GM19372 (cell line): ENCODE measurements at regions not wholly inside any gene's neighbourhood (a gene's known extent, or its start where the extent isn't known, plus 50 kb on each side); places are given as distances from the start of the nearest gene placed in this dataset.
A peak's percentile ranks its signal among the peaks of the same experiment; 100 is the strongest.
"Not testable (repeated sequence)": the region's sequence is repeated elsewhere in the genome, so short reads cannot be mapped to it uniquely, and the experiment has no call there.

Source experiments
- ATAC-seq: cut with Tn5 transposase; IDR thresholded peaks from one replicate; pipeline ENCODE4 v1.9.1; 2021; ENCODE audit warnings: mild to moderate bottlenecking, low read depth, moderate library complexity; ENCODE audit not compliant: unreplicated experiment

DNA sequence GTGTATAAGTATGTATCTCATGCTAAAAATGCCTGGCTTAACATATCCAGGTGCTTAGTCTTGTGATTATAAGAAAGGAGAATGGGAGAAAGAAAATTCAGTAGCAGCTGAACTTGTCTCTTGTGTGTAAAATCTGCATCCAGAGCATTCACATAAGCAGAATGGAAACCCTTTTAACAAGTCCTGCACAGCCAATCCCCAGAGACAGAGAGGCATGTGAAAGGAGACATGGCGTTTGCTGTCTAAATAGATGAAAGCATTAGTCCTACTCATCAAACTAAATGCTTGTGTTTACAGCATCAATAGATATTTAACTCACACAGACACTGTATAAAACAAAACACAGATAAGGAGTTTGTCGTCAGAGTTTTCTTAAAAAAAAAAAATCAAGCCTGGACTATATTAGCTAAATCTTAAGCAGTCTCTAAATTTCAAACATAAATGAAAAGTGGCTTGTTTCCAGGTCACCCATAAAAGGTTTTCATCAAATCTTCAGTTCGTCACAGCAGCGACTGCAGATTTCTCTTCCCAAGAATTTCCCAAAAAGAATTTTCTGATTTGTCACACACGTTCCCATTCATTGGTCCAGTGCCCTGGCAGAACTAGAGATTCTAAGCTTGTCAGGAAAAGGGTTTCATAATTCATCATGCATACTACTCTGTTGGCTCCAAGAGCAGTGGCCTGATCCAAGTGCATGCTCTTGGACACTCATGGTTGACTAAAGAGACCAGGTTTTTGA lies 249.2 kb downstream of the BTG1 start:
- ATAC-seq, result no peak

DNA sequence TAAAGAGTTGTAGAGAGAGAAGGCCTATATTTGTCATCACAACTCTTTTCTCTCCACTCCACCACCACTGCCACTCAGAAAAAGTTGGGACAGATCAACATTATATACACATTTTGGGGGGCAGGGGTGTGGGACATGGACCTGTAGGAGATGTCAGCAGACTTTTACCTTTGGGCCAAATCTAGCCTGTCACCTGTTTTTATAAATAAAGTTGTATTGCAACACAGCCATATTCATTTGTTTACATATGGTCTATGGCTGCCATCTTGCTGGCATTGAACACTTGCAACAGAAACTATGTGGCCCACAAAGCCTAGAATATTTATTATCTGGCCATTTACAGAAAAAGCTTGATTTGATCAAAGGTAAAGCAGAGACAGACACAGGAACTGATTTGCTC lies 250.7 kb downstream of the BTG1 start:
- no peak for ATAC-seq

DNA sequence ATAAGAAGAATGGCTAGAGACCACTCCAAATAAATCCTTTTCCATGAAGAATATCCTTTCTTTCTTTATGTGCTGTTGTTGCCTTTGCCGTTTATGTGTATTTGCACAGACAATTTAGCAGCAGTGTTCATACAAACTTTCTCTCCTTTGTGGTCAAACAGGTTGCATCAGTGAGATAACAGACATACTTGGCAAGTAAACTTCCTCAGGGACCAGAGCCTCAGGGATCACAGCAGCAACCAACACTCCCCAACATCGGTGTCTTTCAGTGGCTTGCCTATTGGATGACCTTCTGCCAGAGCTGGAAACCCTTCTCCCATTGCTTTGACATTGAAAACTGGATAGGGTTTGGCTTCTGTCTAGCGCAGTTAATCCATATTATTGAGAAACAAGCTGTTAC lies 252.2 kb downstream of the BTG1 start:
- ATAC-seq, result no peak

DNA sequence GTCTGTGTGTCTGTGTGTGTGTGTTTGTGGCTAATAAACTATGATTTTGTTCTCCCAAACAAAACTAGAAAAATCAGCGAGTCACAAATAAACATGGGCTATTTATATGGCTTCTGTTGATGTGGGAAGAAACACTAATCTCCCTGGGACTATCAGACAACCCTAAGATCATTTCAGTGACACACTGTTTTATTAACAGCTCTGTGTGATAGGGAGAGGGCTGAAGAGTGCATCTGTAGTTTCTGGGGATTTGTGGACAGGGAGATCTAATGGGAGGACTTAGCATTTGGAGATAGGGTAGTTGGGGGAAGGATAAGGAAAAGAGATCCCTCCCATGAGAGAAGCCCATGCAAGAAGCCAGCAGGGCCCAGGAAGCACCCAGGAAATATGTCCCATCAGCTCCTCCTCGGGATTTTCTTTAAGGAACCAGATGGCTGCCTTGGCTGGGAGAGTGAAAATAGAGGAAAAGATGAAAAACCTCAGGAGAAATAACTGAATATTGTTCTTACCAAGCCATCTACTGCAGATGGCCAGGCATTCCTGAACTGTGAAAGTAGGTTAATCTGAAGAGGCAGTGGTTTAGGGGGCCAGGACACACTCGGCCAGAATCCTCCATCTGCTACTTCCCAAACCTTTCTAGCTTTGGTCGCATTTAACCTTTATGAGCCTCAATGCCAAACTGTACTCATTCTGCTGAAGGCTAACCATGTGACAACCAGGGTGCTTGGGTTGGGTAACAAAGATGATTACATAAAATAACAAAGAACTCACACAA lies 253.4 kb downstream of the BTG1 start:
- no peak for ATAC-seq

DNA sequence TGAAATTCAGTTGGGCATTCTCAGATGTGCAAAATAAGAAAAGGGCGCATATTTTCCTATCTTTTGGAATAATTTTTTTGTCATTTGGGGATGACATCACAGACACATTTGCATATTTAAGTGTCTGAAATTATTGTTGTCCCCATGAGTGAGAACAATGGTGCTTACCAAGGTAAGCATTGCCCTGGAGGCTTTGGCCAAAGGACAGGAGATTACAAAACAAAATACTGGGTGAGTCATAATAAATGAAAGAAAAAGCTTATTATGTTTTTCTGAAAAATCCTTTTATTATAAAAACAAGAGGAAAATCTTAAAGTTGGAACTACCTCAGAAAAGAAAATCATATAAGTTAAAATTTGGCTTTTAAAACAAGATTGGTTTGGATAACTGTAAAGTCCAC lies 254.9 kb downstream of the BTG1 start:
- ATAC-seq, result no peak

DNA sequence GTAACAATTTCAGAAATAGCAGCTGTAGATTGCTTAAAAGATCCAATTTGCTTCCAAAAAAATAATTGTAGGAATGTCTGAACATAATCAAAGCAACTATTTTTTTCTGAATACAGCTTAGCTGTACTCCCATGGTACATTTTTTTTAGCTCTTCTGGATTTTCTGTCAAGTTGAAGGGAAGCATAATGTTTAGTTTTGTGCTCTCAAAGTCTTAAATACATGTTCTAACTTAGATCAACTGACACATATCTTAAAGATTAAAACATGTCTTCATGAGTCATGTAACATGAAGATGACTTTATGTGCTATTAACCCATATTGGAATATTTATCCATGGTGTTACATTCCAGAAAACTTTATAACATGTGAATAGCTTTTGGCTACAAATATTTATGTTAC lies 255.7 kb downstream of the BTG1 start:
- ATAC-seq, result no peak

DNA sequence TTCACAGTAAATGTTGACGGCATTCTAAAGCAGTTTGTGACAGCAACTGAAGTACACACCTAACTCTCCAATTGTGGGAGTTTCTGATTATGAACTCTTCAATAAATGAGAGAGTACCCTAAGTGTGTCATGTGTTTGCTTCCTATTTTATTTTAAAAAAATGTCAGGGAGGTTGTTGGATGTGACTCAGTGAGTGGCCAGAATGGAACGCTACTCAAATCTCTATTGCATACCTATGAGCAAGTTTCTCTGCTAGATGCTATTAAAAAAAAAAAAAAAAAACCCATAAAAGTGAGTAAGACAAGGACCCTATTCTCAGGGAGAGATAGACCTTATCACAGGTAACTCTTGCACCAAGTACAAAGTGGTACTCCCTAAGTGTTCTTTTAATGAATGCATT lies 256.6 kb downstream of the BTG1 start:
- ATAC-seq, result no peak

DNA sequence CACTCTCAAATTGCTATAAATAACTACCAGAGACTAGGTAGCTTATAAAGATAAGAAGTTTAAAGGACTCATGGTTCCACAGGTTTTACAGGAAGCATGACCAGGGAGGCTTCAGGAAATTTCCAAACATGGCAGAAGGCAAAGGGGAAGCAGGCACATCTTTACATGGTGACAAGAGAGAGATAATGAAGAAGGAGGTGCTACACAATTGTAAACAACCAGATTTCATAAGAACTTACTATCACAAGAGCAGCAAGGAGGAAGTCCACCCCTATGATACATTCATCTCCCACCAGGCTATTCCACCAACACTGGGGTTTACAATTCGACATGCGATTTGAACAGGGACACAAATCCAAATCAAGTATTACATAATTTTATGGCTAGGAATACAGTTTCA lies 257.7 kb downstream of the BTG1 start:
- no peak for ATAC-seq

DNA sequence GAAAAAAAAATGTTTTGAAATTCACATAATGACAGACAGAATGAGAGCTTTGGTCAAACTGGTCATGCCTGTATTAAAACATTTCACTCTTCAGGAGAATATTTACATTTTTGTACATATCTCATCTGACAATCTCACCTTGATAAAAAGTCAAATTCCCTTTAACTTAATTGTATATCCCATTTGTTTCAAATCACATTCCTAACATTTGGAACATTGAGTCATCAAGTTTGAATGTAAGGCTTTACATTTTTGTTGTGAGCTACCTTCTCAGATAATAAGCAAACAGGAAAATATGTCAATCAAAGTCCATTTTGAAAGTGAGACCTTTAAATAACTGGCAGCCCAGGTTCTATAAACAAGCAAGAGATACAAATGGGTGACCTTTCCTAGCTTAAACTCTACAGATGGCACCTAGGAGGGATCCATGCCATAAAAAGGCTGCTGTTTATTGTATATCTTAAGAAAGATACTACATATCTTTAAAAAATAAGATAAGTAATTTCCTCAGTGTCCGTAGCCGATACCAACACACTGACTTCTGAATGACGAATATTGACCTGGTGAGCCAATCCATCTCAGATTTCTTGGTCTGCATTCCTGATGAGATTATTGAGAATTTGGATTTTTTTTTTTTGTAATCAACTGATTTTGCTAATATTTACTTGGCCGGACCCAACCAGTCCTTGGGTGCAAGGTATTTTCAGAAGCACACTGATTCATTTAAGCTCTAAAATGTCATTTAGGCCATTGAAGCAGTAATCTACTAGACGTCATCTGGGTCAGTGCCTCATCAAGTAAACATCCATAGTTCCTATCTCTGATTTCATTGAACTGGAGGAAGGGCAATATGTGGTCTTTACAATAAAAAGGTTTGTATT lies 259.6 kb downstream of the BTG1 start:
- ATAC-seq, result no peak

DNA sequence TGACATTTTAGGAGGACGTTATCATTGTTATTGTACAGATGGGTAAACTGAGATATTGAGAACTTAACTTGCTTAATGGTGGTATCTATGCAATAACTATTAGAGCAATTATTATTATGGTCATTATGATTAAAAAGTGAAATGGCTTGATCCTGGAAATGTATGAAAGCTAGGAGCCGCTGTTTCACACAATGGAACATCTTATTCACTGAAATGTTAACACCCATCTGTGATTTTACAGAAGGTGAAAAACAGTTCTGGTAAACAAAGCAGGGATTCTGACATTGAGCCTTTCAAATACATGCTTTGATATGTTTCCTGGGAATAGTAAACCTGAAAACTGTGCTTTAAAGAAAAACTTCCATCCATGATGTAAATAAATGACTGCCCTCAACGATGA lies 261.4 kb downstream of the BTG1 start:
- ATAC-seq, result no peak

DNA sequence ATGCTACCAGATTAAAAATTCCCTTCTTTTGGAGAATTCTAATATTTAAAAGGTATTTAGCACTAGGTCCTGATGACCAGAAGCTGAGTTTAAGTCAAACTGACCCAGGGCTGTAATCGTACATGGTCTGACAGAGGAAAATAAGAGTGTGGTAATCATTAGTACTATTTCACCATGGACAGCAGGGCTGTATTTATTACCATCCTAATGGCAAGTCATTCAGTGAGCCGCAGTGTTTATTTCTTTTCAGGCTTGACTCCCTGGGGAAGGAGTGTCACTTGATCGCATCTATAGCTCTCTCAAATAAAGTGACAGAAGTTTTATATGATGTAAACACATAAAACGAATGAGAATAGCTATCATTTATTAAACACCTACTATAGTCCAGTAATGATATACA lies 261.8 kb downstream of the BTG1 start:
- ATAC-seq, result no peak

DNA sequence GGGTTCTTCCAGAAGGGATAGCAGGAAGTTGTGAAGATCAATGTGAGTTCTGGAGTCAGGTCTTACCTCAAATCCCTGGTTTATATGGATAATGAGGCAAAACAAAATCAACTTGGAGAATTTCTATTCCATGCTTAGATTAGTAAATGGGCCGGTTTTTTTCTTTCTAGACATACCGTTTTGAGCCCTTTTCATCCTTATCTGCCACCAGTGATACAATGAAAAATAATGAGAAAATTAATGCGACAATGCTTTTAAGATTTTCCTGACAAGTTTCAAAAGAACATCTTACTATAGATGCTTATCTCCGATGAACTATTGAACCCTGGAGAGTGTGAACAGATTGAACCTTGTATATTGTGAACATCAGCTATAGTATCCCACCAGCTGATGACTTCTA lies 262.7 kb downstream of the BTG1 start:
- no peak for ATAC-seq

DNA sequence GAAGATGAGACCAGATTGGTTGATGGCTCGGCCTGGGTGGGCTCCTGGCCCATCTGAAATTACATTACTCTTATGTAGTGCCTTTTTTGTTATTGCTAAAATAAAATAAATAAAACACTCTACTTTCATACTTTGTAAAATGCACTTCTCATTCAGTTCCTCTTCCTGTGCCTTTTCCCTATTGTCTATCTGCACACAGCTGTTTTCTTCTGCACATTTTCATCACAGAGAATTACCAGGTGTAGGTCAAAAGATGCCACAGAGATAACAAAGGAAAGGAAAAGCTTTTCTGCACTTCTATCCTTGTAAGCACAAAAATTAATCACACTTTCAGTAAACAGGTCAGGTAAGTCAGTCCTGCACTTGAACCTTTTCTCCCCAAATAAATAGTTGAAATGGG lies 265.1 kb downstream of the BTG1 start:
- ATAC-seq, result no peak

DNA sequence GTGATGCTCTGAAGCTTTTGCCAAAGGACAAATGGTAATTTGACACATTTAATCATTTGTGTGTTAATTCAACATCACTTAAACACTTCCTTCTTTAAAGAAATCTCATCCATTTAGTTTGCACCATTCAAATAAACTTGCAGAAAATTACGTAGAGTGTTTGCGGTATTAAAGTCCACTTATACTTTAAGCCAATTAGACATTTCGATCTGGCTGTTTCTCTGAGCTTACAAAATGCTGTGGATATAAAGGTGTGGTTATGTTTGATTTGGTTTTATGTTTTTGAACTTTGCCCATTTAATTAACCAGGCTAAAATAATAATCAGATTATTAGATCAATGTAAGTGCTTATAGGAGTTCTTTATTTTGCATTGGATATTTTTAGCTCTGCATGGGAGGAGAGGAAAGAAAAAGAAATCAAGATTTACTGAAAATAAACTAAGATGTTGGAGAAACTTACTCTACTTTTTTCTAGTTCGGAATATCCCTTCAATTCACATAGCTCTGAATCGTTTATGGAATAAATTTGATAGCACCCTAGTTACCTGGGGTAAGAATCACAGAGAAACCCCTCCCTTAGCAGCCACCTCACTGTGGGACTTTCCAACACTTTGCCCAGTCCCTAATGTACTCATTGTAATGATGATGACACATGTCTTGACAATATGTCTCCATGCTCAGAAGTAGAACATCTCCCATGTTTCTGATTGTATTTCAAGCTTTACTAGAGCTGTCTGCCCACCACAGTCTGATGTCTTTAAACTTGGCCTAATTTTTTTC lies 268.0 kb downstream of the BTG1 start:
- ATAC-seq, result no peak

DNA sequence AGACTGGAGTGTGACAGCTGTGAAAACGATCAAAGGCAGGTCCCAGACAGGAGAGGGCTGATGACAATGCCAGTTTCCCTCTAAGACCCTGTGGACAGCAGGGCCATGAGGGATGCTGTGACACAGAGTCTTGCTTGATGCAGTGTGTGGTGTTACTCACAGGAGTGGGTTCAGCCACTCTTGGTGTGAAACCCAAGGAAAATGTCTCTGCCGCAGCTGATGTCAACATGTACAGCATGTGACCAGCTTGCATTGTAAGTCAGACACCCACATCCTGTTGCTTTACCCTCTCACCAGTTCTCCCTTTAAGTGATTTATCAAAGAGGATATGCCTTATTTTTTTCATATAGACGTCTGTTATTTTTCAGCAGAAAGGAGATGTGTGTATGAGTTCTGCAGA lies 268.6 kb downstream of the BTG1 start:
- ATAC-seq, result peak; percentile 81

DNA sequence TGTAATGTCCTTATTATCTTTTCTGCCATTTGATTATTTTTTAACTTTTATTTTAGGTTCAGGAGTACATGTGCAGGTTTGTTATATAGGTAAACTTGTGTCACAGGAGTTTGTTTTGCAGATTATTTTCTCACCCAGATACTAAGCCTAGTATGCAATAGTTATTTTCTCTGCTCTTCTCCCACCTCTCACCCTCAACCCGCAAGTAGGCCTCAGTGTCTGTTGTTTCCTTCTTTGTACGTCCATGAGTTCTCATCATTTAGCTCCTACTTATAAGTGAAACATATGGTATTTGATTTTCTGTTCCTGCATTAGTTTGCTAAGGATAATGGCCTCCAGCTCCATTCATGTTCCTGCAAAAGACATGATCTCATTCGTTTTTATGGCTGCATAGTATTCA lies 270.0 kb downstream of the BTG1 start:
- not testable (repeated sequence) for ATAC-seq

DNA sequence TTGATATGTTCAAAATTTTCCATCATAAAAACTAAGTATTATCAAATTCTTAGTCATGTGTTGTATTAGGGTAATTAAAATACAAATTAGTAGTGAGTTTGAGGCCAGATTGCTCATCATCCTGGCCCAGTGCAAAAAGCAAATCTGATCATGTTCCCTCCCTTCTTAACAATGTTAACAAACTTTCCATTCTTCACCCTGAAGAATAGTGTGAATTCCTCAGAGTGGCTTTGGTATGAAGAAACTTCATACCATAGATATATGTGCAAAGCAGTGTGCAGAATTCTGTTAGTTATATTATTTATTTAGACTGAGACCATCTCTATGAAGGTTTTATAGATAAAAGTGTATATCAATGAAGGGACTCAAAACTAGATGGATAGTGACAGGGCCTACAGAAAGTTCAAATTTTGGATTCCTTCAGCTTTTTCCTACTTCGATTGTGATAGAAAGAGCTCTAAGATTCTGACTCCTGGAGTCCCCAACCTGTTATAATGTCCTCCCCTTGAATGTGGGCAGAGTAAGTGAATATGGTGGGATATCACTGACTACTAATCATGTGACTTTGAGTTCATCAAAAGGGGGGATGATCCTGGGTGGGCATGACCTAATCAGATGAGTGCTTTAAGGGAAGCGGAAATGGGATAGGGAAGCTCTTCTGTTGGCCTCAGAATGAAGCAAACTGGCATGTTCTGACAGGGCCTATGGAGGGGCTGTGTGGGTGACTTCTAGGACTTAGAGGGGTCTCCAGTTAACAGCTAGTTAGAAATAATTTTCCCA lies 271.4 kb downstream of the BTG1 start:
- ATAC-seq, result no peak

DNA sequence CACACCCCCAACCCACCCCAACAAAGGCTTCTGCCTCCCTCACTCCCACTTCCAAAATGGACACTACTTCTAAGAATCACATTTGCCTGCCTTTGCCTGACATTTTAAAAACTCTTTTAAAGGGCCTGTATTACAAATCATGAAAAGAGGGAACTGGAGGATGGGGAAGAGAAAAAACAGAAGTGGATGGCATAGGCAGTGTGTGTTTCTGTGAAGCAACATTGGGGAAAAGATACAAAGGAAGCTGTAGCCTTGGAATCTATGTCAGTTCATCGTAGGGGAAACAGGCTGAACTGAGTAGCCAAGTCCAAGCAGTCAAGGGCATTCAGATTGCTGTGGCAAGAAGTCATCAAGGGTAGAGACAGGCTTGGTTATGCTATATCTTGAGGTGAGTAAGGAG lies 273.9 kb downstream of the BTG1 start:
- ATAC-seq, result no peak

DNA sequence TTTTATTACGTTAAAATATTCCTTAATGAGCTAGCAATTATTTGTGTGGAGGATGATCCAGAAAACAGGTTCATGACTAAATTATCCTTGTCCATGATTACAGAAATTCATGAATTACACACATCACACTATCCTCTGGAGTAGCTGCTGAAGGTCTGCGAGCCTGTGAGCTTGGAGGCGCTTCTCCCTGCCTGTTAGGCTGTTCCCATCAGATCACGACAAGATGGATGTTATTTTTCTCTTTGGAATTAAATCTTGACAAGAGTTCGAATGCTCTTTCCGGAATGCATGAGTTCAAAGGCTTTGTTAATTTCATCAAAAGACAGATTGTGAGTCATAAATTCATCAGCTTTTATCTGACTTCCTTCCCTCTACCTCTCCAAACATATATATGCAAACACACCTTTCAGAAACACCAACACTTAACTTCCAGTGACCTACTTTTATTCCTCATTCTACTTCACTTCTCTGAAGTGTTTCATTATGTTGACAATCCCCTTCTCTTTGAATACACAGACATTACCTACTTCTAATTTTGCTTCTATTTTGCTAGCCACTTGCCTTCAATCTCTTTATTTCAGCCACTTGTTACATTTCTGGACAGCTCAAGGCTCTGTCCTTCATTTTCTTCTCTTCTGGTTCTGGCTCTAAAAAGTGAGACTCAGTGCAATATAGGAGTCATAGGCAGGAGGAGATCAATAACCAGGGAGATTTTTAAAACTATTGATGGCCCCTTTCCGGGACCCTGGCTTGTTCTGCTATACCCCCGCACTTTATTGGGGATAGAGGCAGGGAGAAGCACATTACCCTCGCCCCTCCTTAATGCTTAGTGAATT lies 274.6 kb downstream of the BTG1 start:
- no peak for ATAC-seq
